Endothelial cell of umbilical vein (primary cell): ENCODE measurements at regions not wholly inside any gene's neighbourhood (a gene's known extent, or its start where the extent isn't known, plus 50 kb on each side); places are given as distances from the start of the nearest gene placed in this dataset.

Experiments used
- BruUV-seq: library from RNA; stranded (reverse); fragments of 400-500 nt; replicated peaks from 2 replicates; lab custom pipeline; 2021; lab: Mats Ljungman, UMichigan
- CTCF ChIA-PET: fragments of 300-600, 350-600 bp; sonication (Branson Sonifier 250); formaldehyde crosslinking; loops from one replicate; lab custom pipeline; 2021; ENCODE audit warnings: antibody characterized with exemption, inconsistent platforms; lab: Charles Lee
- POLR2A ChIA-PET: fragments of 300-600, 350-600 bp; sonication (Branson Sonifier 250); formaldehyde crosslinking; loops from one replicate; lab custom pipeline; 2021; ENCODE audit warnings: antibody characterized with exemption, inconsistent platforms; lab: Charles Lee
- DNase-seq: peaks from one replicate; pipeline ENCODE4 v3.0.0-alpha.2; 2011; ENCODE audit warnings: low read depth, low spot score
- FAIRE-seq: peaks from 2 replicates; lab custom pipeline; 2011; peaks lifted over from hg19 to GRCh38; lab: Jason Lieb, UNC
- H2AFZ ChIP-seq: 2 replicates; pipeline ENCODE4 v1.6.0; 2012; ENCODE audit warnings: low read depth, low read length, control low read depth, inconsistent platforms
- H3K27ac ChIP-seq: 2 replicates; pipeline ENCODE4 v1.5.1; 2011; ENCODE audit warnings: low read depth, mild to moderate bottlenecking, control low read depth, low read length, moderate library complexity; ENCODE audit not compliant: insufficient read depth
- H3K27me3 ChIP-seq, 2 experiments: 2 replicates each; pipeline versions ENCODE4 v1.6.0 to v1.6.1; 2011; ENCODE audit warnings: low read length in 2 of 2, mixed read lengths in 1 of 2; ENCODE audit not compliant: control insufficient read depth in 2 of 2, insufficient read depth in 2 of 2
- H3K36me3 ChIP-seq, 2 experiments: 2 replicates in 1 of 2; 3 replicates in 1 of 2; pipeline ENCODE4 v1.5.1; 2011; ENCODE audit warnings: low read length in 2 of 2, mild to moderate bottlenecking in 1 of 2, moderate library complexity in 1 of 2; ENCODE audit not compliant: control insufficient read depth in 2 of 2, insufficient read depth in 2 of 2; ENCODE audit errors: extremely low read depth in 1 of 2
- H3K4me1 ChIP-seq: 3 replicates; pipeline ENCODE4 v1.5.1; 2011; ENCODE audit warnings: mild to moderate bottlenecking, low read length; ENCODE audit not compliant: control insufficient read depth, insufficient read depth; ENCODE audit errors: extremely low read depth
- H3K4me2 ChIP-seq: 2 replicates; pipeline ENCODE4 v1.6.1; 2011; ENCODE audit warnings: low read length, control low read depth, mixed read lengths; ENCODE audit not compliant: insufficient read depth
- H3K4me3 ChIP-seq, 3 experiments: fragments of 200-600 bp in 1 of 3; sonication (generic), shearing (Covaris generic) in 1 of 3; replicated peaks in 1 of 3; 2 replicates each; pipeline ENCODE4 v1.5.1; 2011 to 2016; ENCODE audit warnings: control low read depth in 3 of 3, low read length in 3 of 3, mild to moderate bottlenecking in 2 of 3, inconsistent platforms in 1 of 3, low read depth in 1 of 3, moderate library complexity in 1 of 3; ENCODE audit not compliant: insufficient read depth in 1 of 3
- H3K79me2 ChIP-seq: 2 replicates; pipeline ENCODE4 v1.6.0; 2012; ENCODE audit warnings: low read length, inconsistent platforms; ENCODE audit not compliant: control insufficient read depth, insufficient read depth
- H3K9ac ChIP-seq: replicated peaks from 2 replicates; pipeline ENCODE3; 2011; ENCODE audit warnings: low read length, control low read depth; ENCODE audit not compliant: insufficient read depth; ENCODE audit errors: extremely low read depth
- H3K9me1 ChIP-seq: replicated peaks from 3 replicates; pipeline ENCODE4 v1.6.0; 2011; ENCODE audit warnings: mild to moderate bottlenecking, low read length; ENCODE audit not compliant: control insufficient read depth, insufficient read depth; ENCODE audit errors: extremely low read depth
- H3K9me3 ChIP-seq: replicated peaks from 2 replicates; pipeline ENCODE4 v1.5.1; 2012; ENCODE audit warnings: low read length, inconsistent platforms; ENCODE audit not compliant: control insufficient read depth, insufficient read depth
- H4K20me1 ChIP-seq: replicated peaks from 2 replicates; pipeline ENCODE3; 2011; ENCODE audit warnings: mild to moderate bottlenecking, low read length; ENCODE audit not compliant: control insufficient read depth, insufficient read depth; ENCODE audit errors: extremely low read depth
- EZH2 ChIP-seq: IDR thresholded peaks from 2 replicates; pipeline ENCODE4 v1.6.1; 2012; ENCODE audit warnings: borderline replicate concordance, low read depth, mild to moderate bottlenecking, moderate library complexity, low read length, inconsistent platforms; ENCODE audit not compliant: severe bottlenecking
- FOS ChIP-seq: IDR thresholded peaks from 2 replicates; pipeline ENCODE4 v1.6.1; 2011; ENCODE audit warnings: mild to moderate bottlenecking, low read length, moderate library complexity, borderline replicate concordance; ENCODE audit not compliant: insufficient read depth
- GATA2 ChIP-seq: IDR thresholded peaks from 2 replicates; pipeline ENCODE4 v1.7.0; 2011; ENCODE audit warnings: low read depth, mild to moderate bottlenecking, moderate library complexity, mixed read lengths, low read length; ENCODE audit not compliant: insufficient read length, insufficient read depth
- JUN ChIP-seq: IDR thresholded peaks from 2 replicates; pipeline ENCODE4 v1.6.1; 2011; ENCODE audit warnings: borderline replicate concordance, low read depth; ENCODE audit not compliant: insufficient read length, insufficient read depth
- MYC ChIP-seq: IDR thresholded peaks from one replicate; pipeline ENCODE4 v1.6.1; 2011; ENCODE audit warnings: mild to moderate bottlenecking, low read depth, low read length
- POLR2A ChIP-seq: IDR thresholded peaks from 2 replicates; pipeline ENCODE4 v1.6.1; 2012; ENCODE audit warnings: low read depth, mild to moderate bottlenecking, control low read depth, low read length
- POLR2AphosphoS5 ChIP-seq: IDR thresholded peaks from 2 replicates; pipeline ENCODE4 v1.6.1; 2012; ENCODE audit warnings: low read depth, mild to moderate bottlenecking, control low read depth, low read length, moderate library complexity; ENCODE audit not compliant: insufficient read depth
- dilution Hi-C: fragments of 300-500 bp; cut with MboI; formaldehyde crosslinking; loops from one replicate; pipeline ENCODE4 v1.15.0; 2019; ENCODE audit warnings: low sequenced_read_pairs; ENCODE audit not compliant: extremely low pct_ligation_motif_present
- intact Hi-C: fragments of 100-400 bp; cut with micrococcal nuclease; formaldehyde crosslinking; loops from one replicate; pipeline ENCODE4 v1.10.0; 2022
- TF ChIP-seq, protein P1 (sequence below): IDR thresholded peaks from 2 replicates; pipeline ENCODE4 v1.6.1; 2011; ENCODE audit not compliant: insufficient read depth, insufficient read length
- TF ChIP-seq, protein P2 (sequence below), 2 donors: IDR thresholded peaks; 1 replicate in 1 of 2; 2 replicates in 1 of 2; pipeline ENCODE4 v1.5.1; 2011; ENCODE audit warnings: low read length in 2 of 2, mild to moderate bottlenecking in 2 of 2, moderate library complexity in 2 of 2, control low read depth in 1 of 2, inconsistent platforms in 1 of 2, low read depth in 1 of 2; ENCODE audit not compliant: insufficient read depth in 1 of 2; ENCODE audit errors: extremely low read depth in 1 of 2

DNA sequence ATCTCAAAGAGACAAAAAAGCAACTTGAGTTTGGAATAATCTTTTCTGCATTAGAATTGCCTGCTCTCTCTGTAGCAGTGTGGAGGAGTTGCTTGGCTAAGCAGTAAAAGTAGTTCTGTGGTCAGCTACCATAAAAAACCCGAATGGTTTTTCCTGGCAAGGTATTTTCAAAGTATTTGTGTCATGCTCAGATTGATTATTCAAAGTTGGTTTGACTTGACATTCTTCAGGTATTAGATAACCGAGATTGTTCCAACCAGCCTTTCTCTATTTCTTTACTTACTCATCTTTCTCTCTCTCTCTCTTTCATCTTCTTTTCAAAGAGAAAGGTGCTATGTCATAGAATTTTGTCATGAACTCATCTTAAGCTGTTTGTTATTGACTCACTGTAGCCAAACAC is 404.9 kb downstream of the CPS1 start:
- no peaks in the 10 kb centered on the region for H3K9me1 ChIP-seq
- no peaks in the 10 kb centered on the region for H4K20me1 ChIP-seq
- intact Hi-C loops (no loop called here), dilution Hi-C loops (no loop called here)
- no peak overlapping the region for H3K4me2 ChIP-seq
- DNase-seq (no peak), FAIRE-seq (no peak)
- H3K4me1 ChIP-seq: peaks cover 1% of the 10 kb centered on the region
- BruUV-seq: no TSS peak
- TF ChIP-seq POLR2AphosphoS5 (no peak), JUN (no peak), MYC (no peak), POLR2A (no peak), EZH2 (no peak), FOS (no peak), GATA2 (no peak)
- TF ChIP-seq, protein P1, sequence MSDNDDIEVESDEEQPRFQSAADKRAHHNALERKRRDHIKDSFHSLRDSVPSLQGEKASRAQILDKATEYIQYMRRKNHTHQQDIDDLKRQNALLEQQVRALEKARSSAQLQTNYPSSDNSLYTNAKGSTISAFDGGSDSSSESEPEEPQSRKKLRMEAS: no peak
- TF ChIP-seq, protein P2, sequence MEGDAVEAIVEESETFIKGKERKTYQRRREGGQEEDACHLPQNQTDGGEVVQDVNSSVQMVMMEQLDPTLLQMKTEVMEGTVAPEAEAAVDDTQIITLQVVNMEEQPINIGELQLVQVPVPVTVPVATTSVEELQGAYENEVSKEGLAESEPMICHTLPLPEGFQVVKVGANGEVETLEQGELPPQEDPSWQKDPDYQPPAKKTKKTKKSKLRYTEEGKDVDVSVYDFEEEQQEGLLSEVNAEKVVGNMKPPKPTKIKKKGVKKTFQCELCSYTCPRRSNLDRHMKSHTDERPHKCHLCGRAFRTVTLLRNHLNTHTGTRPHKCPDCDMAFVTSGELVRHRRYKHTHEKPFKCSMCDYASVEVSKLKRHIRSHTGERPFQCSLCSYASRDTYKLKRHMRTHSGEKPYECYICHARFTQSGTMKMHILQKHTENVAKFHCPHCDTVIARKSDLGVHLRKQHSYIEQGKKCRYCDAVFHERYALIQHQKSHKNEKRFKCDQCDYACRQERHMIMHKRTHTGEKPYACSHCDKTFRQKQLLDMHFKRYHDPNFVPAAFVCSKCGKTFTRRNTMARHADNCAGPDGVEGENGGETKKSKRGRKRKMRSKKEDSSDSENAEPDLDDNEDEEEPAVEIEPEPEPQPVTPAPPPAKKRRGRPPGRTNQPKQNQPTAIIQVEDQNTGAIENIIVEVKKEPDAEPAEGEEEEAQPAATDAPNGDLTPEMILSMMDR (IDR thresholded peaks at IDR 0.05; ENCODE audit: extremely low read depth in 1 of 2, insufficient read depth in 1 of 2, low read depth in 1 of 2, low read length in 2 of 2): no peak
- no peaks in the 10 kb centered on the region for H3K79me2 ChIP-seq
- no peak overlapping the region for H2AFZ ChIP-seq
- no peak overlapping the region for H3K27ac ChIP-seq
- no peaks in the 10 kb centered on the region for H3K9me3 ChIP-seq
- no peaks in the 10 kb centered on the region for H3K27me3 ChIP-seq
- ChIA-PET CTCF (interaction anchor here (0.6 to 0.9 kb wide), 2 partner anchors 9 to 75 kb away, joined by 3 read pairs; no protein-coding TSS in a partner anchor), POLR2A (no interaction called here)
- no peaks in the 10 kb centered on the region for H3K36me3 ChIP-seq
- no peak overlapping the region for H3K9ac ChIP-seq
- H3K4me3 ChIP-seq: no peak overlapping the region
